CD8-positive, alpha-beta memory T cell (primary cell): ENCODE measurements at regions not wholly inside any gene's neighbourhood (a gene's known extent, or its start where the extent isn't known, plus 50 kb on each side); places are given as distances from the start of the nearest gene placed in this dataset.

Source experiments
- CTCF ChIA-PET: fragments of 350-600 bp; sonication (Branson Sonifier 250); formaldehyde crosslinking; loops from one replicate; lab custom pipeline; 2021; ENCODE audit warnings: antibody characterized with exemption; lab: Charles Lee
- POLR2A ChIA-PET: fragments of 350-600 bp; sonication (Branson Sonifier 250); formaldehyde crosslinking; loops from one replicate; lab custom pipeline; 2021; ENCODE audit warnings: antibody characterized with exemption; lab: Charles Lee
- DNase-seq, 5 donors: peaks; one replicate each; pipeline versions ENCODE4 v3.0.0 to v3.0.0-alpha.2; 2020 to 2022; ENCODE audit warnings: mixed read lengths in 1 of 5
- H3K27ac ChIP-seq: one replicate; pipeline ENCODE4 v1.7.0; 2013; ENCODE audit warnings: low read depth, mild to moderate bottlenecking, low read length, moderate library complexity
- H3K27me3 ChIP-seq: 2 replicates; pipeline ENCODE4 v1.7.0; 2013; ENCODE audit warnings: low read length, mild to moderate bottlenecking; ENCODE audit not compliant: insufficient read depth, poor library complexity, severe bottlenecking
- H3K36me3 ChIP-seq: 2 replicates; pipeline ENCODE4 v1.7.0; 2013; ENCODE audit warnings: mild to moderate bottlenecking, low read length, moderate library complexity; ENCODE audit not compliant: insufficient read depth
- H3K4me1 ChIP-seq: 2 replicates; pipeline ENCODE4 v1.7.0; 2013; ENCODE audit warnings: mild to moderate bottlenecking, low read length, moderate library complexity; ENCODE audit not compliant: insufficient read depth
- H3K4me3 ChIP-seq: 2 replicates; pipeline ENCODE4 v1.7.0; 2013; ENCODE audit warnings: mild to moderate bottlenecking, low read length
- H3K9me3 ChIP-seq: 2 replicates; pipeline ENCODE4 v1.7.0; 2013; ENCODE audit warnings: mild to moderate bottlenecking, low read length
- H3K27ac Mint-ChIP-seq, 8 donors: one replicate each; pipeline ENCODE4 v1.8.0; 2020 to 2021; ENCODE audit warnings: mixed read lengths in 8 of 8, mild to moderate bottlenecking in 6 of 8, inconsistent platforms in 3 of 8, moderate library complexity in 3 of 8
- H3K27me3 Mint-ChIP-seq, 2 donors: one replicate each; pipeline ENCODE4 v1.8.0; 2020 to 2021; ENCODE audit warnings: mixed read lengths in 2 of 2, mild to moderate bottlenecking in 1 of 2, moderate library complexity in 1 of 2
- H3K36me3 Mint-ChIP-seq, 3 donors: one replicate each; pipeline ENCODE4 v1.8.0; 2020 to 2021; ENCODE audit warnings: mixed read lengths in 3 of 3, inconsistent platforms in 1 of 3, mild to moderate bottlenecking in 1 of 3
- H3K4me1 Mint-ChIP-seq, 3 donors: one replicate each; pipeline ENCODE4 v1.8.0; 2020 to 2021; ENCODE audit warnings: mixed read lengths in 3 of 3, inconsistent platforms in 1 of 3, mild to moderate bottlenecking in 1 of 3
- H3K4me3 Mint-ChIP-seq, 7 donors: one replicate each; pipeline ENCODE4 v1.8.0; 2020 to 2021; ENCODE audit warnings: mixed read lengths in 7 of 7, mild to moderate bottlenecking in 6 of 7, moderate library complexity in 4 of 7, inconsistent platforms in 2 of 7
- H3K9me3 Mint-ChIP-seq, 5 donors: one replicate each; pipeline ENCODE4 v1.8.0; 2020 to 2022; ENCODE audit warnings: mixed read lengths in 5 of 5, mild to moderate bottlenecking in 3 of 5, moderate library complexity in 2 of 5, inconsistent platforms in 1 of 5

DNA sequence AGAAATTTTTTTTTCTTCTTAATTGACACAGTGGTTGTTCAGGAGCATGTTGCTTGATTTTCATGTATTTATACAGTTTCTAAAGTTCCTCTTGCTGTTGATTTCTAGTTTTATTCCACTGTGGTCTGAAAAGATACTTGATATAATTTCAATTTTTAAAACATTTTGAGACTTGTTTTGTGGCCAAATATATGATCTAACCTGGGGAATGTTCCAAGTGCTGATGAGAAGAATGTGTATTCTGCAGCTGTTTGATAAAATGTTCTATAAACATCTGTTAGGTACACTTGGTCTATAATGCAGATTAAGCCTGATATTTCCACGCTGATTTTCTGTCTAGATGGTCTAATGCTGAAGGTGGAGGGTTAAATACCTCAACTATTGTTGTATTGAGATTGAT is 151.4 kb upstream of the IFNG-AS1 start:
- no peaks in the 10 kb centered on the region for H3K4me1 Mint-ChIP-seq
- CTCF ChIA-PET, result no interaction called here
- H3K9me3 Mint-ChIP-seq, result peaks cover 3 to 26% (median 15%) of the 10 kb centered on the region in 5 donors
- H3K36me3 Mint-ChIP-seq, result peaks cover 0 to 35% (median 6%) of the 10 kb centered on the region in 3 donors
- Histone ChIP-seq H3K4me3 (no peak overlapping the region), H3K9me3 (peaks cover 4% of the 10 kb centered on the region), H3K36me3 (no peaks in the 10 kb centered on the region), H3K27ac (no peak overlapping the region), H3K4me1 (no peaks in the 10 kb centered on the region), H3K27me3 (no peaks in the 10 kb centered on the region)
- POLR2A ChIA-PET, result no interaction called here
- DNase-seq, result no peak
- H3K27me3 Mint-ChIP-seq, result peaks cover 0 to 5% of the 10 kb centered on the region in 2 donors
- no peak overlapping the region for H3K27ac Mint-ChIP-seq
- no peak overlapping the region for H3K4me3 Mint-ChIP-seq

DNA sequence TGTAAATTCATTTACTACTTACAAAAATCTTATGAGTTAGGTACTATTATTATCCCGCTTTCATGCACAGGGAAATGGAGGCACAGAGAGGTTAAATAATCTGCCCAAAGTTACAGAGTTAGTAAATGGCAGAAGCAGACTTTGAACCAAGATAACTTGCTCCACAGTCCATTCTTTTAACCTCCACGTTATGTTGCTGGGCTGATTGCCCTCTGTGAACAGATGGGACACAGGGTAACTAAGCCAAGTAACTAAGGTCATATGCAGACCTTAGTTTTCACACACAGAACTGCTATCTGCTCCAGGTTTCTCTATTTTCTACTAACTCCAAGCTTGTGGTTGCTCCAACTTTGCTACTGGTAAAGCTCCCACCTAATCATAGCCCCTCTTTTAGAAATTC is 147.1 kb upstream of the IFNG-AS1 start:
- POLR2A ChIA-PET, result no interaction called here
- Histone ChIP-seq H3K27me3 (no peaks in the 10 kb centered on the region), H3K4me3 (no peak overlapping the region), H3K9me3 (peaks cover 4% of the 10 kb centered on the region), H3K27ac (no peak overlapping the region), H3K36me3 (no peaks in the 10 kb centered on the region), H3K4me1 (no peaks in the 10 kb centered on the region)
- Mint-ChIP-seq H3K36me3 (peaks cover 0 to 31% (median 6%) of the 10 kb centered on the region in 3 donors), H3K9me3 (peaks cover 3 to 26% (median 15%) of the 10 kb centered on the region in 5 donors), H3K4me3 (no peak overlapping the region), H3K27me3 (peaks cover 0 to 5% of the 10 kb centered on the region in 2 donors), H3K4me1 (no peaks in the 10 kb centered on the region), H3K27ac (no peak overlapping the region)
- no peak for DNase-seq
- CTCF ChIA-PET, result no interaction called here

DNA sequence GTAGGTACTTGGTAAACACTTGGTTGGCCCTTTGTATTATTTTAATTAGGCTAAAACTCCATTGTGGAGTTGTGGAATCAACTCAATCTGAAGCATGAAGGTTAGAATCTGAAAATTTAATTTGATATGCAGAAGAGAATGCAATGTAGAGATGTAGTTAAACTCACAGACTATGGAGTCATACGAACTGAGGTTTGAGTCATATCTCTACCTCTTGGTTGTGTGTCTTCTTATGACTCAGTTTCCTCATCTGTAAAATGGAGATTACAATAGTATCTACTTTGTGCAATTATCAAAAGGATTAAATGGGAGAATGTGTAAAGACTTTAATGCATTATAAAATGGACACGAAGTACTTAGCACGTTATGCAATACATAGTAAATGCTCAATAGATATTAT is 146.0 kb upstream of the IFNG-AS1 start:
- H3K36me3 ChIP-seq, result no peaks in the 10 kb centered on the region
- no peaks in the 10 kb centered on the region for H3K27me3 ChIP-seq
- H3K4me3 ChIP-seq, result no peak overlapping the region
- DNase-seq, result no peak
- H3K36me3 Mint-ChIP-seq, result peaks cover 0 to 20% (median 6%) of the 10 kb centered on the region in 3 donors
- H3K9me3 Mint-ChIP-seq, result peaks cover 3 to 15% (median 14%) of the 10 kb centered on the region in 5 donors
- no peaks in the 10 kb centered on the region for H3K4me1 Mint-ChIP-seq
- no peak overlapping the region for H3K27ac ChIP-seq
- CTCF ChIA-PET, result no interaction called here
- H3K4me1 ChIP-seq, result no peaks in the 10 kb centered on the region
- peaks cover 4% of the 10 kb centered on the region for H3K9me3 ChIP-seq
- POLR2A ChIA-PET, result no interaction called here
- no peak overlapping the region for H3K4me3 Mint-ChIP-seq
- no peak overlapping the region for H3K27ac Mint-ChIP-seq
- H3K27me3 Mint-ChIP-seq, result peaks cover 0 to 5% of the 10 kb centered on the region in 2 donors

DNA sequence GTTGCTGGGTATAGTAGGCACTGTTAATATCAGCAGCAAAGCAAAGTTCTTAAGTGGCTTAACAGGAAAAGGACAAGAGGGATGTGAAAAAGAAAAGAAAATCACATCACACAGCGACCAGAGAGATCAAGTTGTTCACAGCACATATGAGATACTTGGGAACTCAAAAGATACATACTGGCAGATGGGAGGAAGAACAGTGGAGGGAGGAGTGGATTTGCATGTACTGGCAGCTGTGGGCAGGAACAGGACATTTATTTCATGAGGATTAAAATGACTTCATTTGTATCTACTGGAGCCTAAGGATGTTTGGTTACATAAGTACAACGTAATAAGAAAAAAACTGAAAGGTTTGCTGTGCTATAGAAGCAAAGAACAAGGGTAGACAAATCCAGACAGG is 136.5 kb upstream of the IFNG-AS1 start:
- H3K36me3 ChIP-seq, result no peaks in the 10 kb centered on the region
- H3K4me1 ChIP-seq, result no peaks in the 10 kb centered on the region
- ChIA-PET CTCF (no interaction called here), POLR2A (no interaction called here)
- Mint-ChIP-seq H3K4me1 (no peaks in the 10 kb centered on the region), H3K27ac (peak overlapping the region in 1 of 8 donors; percentile 1), H3K27me3 (peaks cover 6 to 12% of the 10 kb centered on the region in 2 donors), H3K9me3 (peaks cover 0 to 4% (median 3%) of the 10 kb centered on the region in 5 donors), H3K4me3 (no peak overlapping the region), H3K36me3 (peaks cover 0 to 14% (median 5%) of the 10 kb centered on the region in 3 donors)
- no peaks in the 10 kb centered on the region for H3K27me3 ChIP-seq
- no peak overlapping the region for H3K4me3 ChIP-seq
- H3K9me3 ChIP-seq, result no peaks in the 10 kb centered on the region
- no peak overlapping the region for H3K27ac ChIP-seq
- no peak for DNase-seq

DNA sequence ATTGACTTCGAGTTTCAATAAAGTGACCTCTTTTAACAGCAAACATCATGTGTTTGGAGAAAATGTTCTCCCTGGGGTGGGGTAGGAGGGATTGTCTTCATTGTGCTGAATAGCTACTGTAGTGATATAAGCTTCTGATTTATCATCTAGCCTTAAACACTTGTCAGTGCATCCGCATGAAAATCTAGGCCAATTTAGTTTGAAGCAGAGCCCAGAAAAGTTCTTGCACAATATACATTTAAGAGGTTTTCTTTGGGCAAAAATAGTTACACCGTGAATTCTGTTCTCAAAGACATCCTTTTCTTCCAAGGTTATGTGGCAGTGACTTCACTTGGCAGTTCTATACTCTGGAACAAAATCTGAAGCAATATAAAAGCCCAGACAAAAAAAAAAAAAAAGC is 136.0 kb upstream of the IFNG-AS1 start:
- Mint-ChIP-seq H3K27me3 (peaks cover 6 to 12% of the 10 kb centered on the region in 2 donors), H3K4me1 (no peaks in the 10 kb centered on the region), H3K9me3 (peaks cover 0 to 4% (median 3%) of the 10 kb centered on the region in 5 donors), H3K36me3 (peaks cover 0 to 14% (median 5%) of the 10 kb centered on the region in 3 donors), H3K27ac (no peak overlapping the region), H3K4me3 (no peak overlapping the region)
- ChIA-PET POLR2A (no interaction called here), CTCF (no interaction called here)
- no peaks in the 10 kb centered on the region for H3K4me1 ChIP-seq
- H3K27ac ChIP-seq, result no peak overlapping the region
- no peak for DNase-seq
- no peaks in the 10 kb centered on the region for H3K9me3 ChIP-seq
- H3K36me3 ChIP-seq, result no peaks in the 10 kb centered on the region
- H3K27me3 ChIP-seq, result no peaks in the 10 kb centered on the region
- no peak overlapping the region for H3K4me3 ChIP-seq

DNA sequence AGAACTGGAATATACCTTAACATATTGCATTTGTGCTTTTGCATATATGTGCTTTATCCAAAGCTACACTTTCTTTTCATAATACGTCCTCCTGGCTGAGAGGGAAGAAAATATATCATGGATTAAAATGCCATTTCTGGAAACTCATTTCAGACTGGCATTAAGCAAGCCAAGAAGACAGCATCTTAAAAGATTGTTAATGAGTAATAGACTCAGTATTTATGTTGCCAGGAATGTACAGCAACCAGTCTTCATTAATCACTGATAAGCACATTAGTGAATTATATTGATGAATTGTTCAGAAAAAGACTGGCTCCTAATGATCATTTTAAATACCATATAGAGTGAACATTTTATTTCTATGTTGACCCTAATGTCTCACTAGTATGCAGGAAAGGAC is 134.9 kb upstream of the IFNG-AS1 start:
- no peak overlapping the region for H3K4me3 Mint-ChIP-seq
- no peak overlapping the region for H3K27ac Mint-ChIP-seq
- Histone ChIP-seq H3K36me3 (no peaks in the 10 kb centered on the region), H3K4me1 (no peaks in the 10 kb centered on the region), H3K27ac (no peak overlapping the region), H3K27me3 (no peaks in the 10 kb centered on the region), H3K9me3 (no peaks in the 10 kb centered on the region), H3K4me3 (no peak overlapping the region)
- POLR2A ChIA-PET, result interaction anchor here (0.6 kb wide), 1 partner anchor 644 kb away, joined by 10 read pairs; no protein-coding TSS in a partner anchor
- no peak for DNase-seq
- peaks cover 0 to 3% (median 3%) of the 10 kb centered on the region in 5 donors for H3K9me3 Mint-ChIP-seq
- H3K27me3 Mint-ChIP-seq, result peaks cover 6 to 12% of the 10 kb centered on the region in 2 donors
- CTCF ChIA-PET, result no interaction called here
- peaks cover 0 to 14% (median 5%) of the 10 kb centered on the region in 3 donors for H3K36me3 Mint-ChIP-seq
- no peaks in the 10 kb centered on the region for H3K4me1 Mint-ChIP-seq

DNA sequence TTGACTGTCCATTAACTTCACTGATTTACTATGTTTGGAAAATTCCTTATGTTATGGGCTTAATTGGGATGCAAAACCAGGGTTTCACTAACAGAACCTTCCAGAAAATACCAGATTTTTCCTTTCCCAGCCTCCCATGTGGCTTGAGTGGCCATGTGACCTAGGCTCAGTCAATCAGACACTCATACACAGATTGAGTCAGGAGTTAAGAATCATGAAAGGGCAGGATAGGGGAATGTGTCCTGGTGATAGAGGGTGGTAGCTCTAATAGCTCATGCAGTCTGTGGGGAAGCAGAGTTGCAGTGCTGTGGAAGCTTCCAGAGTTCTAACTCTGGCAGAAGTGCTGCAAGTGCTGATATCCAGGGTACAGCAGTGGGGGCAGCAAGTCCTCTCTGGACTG is 134.1 kb upstream of the IFNG-AS1 start:
- H3K9me3 Mint-ChIP-seq, result peaks cover 0 to 2% (median 1%) of the 10 kb centered on the region in 5 donors
- Histone ChIP-seq H3K9me3 (no peaks in the 10 kb centered on the region), H3K27ac (no peak overlapping the region), H3K27me3 (no peaks in the 10 kb centered on the region), H3K4me1 (no peaks in the 10 kb centered on the region), H3K36me3 (no peaks in the 10 kb centered on the region), H3K4me3 (no peak overlapping the region)
- H3K27ac Mint-ChIP-seq, result no peak overlapping the region
- CTCF ChIA-PET, result interaction anchor here (0.6 kb wide), 1 partner anchor 184 kb away, joined by 3 read pairs; no protein-coding TSS in a partner anchor
- no peaks in the 10 kb centered on the region for H3K4me1 Mint-ChIP-seq
- DNase-seq, result no peak
- H3K4me3 Mint-ChIP-seq, result no peak overlapping the region
- POLR2A ChIA-PET, result no interaction called here
- H3K27me3 Mint-ChIP-seq, result peaks cover 6 to 12% of the 10 kb centered on the region in 2 donors
- peaks cover 0 to 13% (median 5%) of the 10 kb centered on the region in 3 donors for H3K36me3 Mint-ChIP-seq

DNA sequence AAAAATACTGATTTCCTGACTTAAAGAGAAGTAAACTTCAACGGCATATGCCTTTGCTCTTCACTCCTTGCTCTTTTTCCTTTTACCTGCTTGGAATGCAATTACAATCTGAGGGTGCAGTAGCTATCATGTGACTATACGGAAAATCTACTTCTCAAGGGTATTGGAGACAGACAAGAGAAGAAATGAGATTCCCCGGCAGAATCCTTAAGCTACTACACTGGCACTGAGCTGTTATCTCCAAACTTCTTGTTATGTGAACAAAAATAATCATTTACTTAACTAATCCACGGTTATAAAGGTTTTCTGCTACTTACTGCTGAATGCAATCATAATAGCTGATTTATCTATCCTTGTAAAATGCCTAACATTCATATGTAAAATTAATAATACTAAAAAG is 118.0 kb upstream of the IFNG-AS1 start:
- Histone ChIP-seq H3K4me1 (no peaks in the 10 kb centered on the region), H3K27ac (no peak overlapping the region), H3K9me3 (no peaks in the 10 kb centered on the region), H3K27me3 (no peaks in the 10 kb centered on the region), H3K36me3 (no peaks in the 10 kb centered on the region), H3K4me3 (no peak overlapping the region)
- Mint-ChIP-seq H3K4me1 (peaks cover 0 to 5% (median 0%) of the 10 kb centered on the region in 3 donors), H3K27me3 (peaks cover 2 to 3% of the 10 kb centered on the region in 2 donors), H3K4me3 (no peak overlapping the region), H3K9me3 (peaks cover 0 to 2% (median 0%) of the 10 kb centered on the region in 5 donors), H3K36me3 (peaks cover 0 to 3% (median 0%) of the 10 kb centered on the region in 3 donors), H3K27ac (no peak overlapping the region)
- ChIA-PET CTCF (no interaction called here), POLR2A (no interaction called here)
- DNase-seq, result no peak
